ENCODE measurements at regions not wholly inside any gene's neighbourhood (a gene's known extent, or its start where the extent isn't known, plus 50 kb on each side); places are given as distances from the start of the nearest gene placed in this dataset.
"Not testable (repeated sequence)": the region's sequence is repeated elsewhere in the genome, so short reads cannot be mapped to it uniquely, and the experiment has no call there.

DNA sequence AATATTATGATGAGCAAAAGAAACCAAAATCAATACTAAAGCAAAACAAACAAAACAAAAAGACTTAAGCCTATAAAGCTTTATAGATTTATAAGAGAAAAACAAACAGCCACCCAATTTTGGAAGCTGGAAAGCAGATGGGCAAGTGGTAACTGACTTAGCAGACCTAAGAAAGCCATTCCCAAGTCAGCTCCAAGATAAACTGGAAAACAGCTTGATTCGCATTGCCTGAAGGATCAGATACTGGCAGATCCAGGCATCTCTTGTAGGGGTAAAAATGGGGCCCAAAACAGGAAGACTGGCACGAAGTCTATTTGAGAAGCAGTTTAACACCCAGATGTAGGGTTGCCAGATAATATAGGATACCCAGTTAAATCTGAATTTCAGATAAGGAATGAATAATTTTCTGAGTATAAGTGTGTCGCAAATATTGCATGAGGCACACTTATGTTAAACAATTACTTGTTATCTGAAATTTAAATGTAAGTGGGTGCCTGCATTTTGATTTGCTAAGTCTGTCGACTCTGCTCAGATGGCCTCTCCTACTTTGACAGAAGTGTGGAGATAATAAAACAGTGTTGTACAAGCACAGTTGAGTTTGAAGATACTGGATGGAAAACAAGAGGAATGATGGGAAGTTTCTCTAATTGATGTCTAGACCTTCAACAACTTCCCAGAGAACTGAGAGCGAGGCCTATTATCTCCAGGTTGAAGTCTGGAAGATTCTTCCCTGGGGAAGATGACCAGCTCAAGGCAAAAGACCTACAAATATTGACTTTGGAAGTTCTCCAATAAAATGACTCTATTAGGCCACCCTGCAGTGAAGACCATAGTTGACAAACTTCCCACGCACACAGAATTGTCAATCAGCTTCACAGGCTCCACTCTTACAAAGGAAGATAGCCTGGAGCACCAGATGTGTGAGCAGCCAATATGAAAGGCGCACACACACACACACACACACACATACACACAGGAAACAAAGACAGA is 113.4 kb downstream of the FAM50B start:
- DNase-seq, result peak; percentile 53

DNA sequence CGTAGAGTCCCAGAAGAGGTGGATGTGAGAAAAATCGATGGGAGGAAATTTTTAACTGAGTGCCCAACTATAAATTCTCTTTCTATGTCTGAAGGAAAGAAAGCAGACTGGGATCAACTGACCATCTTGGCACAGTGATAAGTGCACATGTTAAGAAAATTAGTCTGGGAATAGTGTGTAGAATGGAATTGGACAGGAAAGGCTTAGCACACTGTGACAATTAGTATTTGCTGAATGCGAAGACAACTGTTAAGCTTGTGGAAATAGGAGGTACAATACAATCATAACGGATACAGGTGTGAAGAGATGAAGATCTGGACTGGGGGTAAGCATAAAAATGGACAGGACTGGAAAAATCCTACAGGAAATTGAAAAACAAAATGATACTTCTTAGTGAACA is 114.3 kb downstream of the FAM50B start:
- no peak for DNase-seq

GRCh38 chr6:3965071-3965718 is 113.7 kb downstream of the FAM217A start:
- no peak for DNase-seq

DNA sequence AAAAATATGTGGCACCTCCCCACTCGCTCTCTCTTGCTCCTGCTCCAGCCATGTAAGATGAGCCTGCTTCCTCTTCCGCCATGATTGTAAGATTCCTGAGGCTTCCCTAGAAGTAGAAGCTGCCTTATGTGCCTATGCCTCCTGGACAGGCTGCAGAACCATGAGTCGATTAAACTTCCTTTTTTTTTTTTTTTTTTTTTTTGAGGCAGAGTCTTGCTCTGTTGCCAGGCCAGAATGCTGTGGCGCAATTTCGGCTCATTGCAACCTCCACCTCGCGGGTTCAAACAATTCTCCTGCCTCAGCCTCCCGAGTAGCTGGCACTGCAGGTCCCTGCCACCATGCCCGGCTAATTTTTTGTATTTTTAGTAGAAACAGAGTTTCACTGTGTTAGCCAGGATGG is 112.5 kb downstream of the FAM217A start:
- no peak for DNase-seq

DNA sequence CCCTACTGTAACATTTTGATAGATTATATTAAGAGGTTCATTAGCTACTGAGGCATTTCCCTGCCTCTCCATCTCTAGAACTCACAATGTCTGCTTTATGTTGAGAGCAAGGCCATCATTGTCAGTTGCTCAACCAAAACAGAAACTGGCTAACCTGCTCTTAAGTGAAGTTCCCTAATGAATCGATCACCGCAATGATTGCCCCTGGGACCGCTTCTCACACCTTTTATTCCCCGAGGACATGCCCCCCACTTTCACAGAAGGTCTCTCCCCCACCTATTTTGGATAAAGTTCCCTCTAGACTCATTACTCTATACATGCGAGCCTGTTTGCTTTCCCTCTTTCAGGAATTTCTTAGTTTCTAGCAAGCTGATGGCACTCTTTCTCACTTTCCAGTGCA is 108.8 kb downstream of the FAM217A start:
- no peak for DNase-seq

DNA sequence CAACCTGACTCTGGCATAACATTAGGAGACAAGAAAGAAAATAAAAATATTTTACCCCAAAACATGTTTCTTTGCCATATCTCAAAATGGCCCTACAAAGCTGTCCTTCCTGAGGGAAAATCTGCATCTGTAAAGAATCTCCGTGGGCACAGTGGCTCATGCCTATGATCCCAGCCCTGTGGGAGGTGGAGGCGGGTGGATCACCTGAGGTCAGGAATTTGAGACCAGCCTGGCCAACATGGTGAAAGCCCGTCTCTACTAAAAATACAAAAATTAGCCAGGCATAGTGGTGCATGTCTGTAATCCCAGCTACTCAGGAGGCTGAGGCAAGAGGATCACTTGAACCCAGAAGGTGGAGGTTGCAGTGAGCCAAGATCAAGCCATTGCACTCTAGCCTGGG is 105.8 kb downstream of the FAM217A start:
- not testable (repeated sequence) for DNase-seq

GRCh38 chr6:3977875-3978711 is 100.8 kb downstream of the FAM217A start:
- DNase-seq, result peak; percentile 54

- not testable (repeated sequence) for DNase-seq
Measured at GRCh38 chr6:3978966-3979365, 100.0 kb downstream of the FAM217A start.

DNA sequence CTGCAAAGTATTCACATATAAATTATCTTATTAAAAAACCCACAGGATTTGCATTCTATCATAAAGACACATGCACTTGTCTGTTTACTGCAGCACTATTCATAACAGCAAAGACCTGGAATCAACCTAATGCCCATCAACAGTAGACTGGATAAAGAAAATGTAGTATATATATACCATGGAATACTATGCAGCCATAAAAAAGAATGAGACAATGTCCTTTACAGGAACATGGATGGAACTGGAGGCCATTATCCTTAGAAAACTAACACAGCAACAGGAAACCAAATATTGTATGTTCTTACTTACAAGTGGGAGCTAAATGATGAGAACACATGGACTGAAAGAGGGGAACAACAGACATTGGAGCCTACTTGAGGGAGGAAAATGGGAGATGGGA is 97.0 kb downstream of the FAM217A start:
- no peak for DNase-seq

- DNase-seq, result no peak
Measured at GRCh38 chr6:3983778-3984177, 95.2 kb downstream of the FAM217A start.

DNA sequence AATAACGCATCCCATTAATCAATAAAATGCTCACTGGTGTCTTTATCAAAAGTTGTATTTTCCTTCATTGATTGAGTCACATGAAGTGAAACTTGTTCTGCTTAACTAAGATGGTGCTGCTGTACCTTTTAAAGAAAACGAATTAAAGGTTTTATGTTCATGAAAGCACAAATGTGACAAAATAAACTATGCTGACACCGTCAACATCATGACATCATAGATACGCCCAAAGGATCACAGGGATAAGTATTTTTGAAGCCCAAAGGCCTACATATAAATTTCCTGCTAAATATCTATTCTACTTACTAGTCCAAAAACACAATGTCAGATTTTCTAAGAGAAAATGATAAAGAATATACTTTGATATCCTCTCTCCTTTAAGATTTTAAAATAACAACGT is 94.4 kb downstream of the FAM217A start:
- DNase-seq, result no peak

DNA sequence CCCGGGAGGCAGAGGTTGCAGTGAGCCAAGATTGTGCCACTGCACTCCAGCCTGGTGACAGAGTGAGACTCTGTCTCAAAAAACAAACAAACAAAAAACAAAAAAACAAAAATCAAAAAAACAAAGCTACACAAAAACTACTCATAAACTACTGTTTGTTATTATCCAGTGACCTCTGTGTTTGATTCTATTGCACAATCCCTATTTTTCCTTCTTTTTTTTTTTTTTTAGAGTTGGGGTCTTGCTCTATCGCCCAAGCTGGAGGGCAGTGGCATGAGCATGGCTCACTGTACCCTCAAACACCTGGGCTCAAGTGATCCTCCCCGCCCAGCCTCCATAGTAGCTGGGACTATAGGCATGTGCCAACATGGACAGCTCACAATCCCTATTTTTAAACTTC is 92.7 kb downstream of the FAM217A start:
- no peak for DNase-seq

- DNase-seq, result no peak
Measured at GRCh38 chr6:3987053-3987452, 91.9 kb downstream of the FAM217A start.

DNA sequence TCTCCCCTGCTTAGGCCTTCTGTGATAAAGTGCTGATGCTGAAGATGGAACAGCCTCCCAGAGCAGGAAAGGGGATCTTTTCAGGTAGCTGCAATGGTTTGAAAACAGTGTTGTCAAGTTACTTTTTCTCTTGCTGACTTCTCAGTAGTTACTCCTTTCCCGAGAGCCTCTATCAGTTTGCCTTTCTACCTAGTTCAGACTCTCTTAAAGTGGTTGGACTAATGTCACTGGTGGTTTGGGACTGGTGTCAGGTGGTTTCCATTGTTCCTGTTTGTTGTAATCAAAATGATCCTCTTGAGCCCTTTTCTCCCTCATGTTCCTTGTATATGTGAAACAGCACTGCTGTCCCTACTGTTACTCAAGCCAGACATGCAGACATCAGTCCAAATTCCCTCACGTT is 91.4 kb downstream of the FAM217A start:
- DNase-seq, result no peak

DNA sequence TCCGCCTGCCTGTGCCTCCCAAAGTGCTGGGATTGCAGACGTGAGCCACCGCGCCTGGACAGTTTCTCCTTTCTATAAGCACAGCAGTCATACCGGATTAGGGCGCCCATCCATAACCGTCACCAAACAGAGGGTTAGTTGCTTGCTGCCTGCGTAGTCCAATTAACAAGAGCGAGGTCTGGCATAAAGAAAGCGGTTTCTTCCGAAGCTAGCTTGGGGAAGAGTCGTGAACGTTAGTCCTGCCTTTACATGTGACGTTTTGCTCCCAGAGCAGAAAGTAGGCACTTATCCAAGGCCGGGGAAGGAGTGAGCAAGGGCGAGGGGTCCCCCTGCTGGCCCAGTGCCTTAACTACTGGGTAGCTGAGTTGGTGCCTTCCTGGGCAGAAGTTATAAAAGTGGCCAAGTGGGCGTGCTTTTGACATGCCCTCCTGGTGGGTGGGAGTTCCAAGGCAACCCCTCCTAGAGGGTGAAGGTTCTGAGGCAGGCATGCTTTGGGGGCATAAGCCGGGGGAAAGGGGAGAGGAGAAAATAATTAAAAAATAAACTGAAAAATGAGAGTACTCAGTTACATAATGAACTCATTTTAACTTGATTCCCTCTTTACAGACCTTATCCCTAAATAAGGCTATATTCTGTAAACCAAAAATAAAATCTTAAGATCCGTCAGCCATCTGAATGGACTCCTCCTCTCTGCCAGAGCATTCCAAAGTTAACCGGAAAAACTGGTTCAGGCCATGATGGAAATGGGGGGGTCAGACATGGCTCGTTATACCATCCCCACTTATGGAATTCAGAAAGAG is 88.0 kb downstream of the FAM217A start:
- peak; percentile 91 for DNase-seq

DNA sequence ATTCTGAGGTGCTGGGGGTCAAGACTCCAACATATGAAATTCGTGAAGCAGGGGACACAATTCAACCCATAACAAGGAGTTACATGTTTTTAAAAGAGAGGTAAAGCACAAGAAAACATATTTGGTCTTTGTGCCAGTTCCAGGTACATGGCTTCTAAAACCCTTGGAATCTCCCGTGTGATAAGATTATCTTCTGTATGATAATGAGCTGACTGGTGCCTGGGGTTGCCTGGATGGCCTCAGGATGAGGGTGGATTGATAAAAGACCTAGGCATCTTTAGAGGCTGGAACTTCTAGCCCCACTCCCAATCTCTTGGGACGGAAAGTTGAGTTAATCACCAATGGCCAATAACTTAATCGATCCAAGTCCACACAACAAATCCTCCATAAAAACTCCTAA is 87.0 kb downstream of the FAM217A start:
- DNase-seq, result no peak

DNA sequence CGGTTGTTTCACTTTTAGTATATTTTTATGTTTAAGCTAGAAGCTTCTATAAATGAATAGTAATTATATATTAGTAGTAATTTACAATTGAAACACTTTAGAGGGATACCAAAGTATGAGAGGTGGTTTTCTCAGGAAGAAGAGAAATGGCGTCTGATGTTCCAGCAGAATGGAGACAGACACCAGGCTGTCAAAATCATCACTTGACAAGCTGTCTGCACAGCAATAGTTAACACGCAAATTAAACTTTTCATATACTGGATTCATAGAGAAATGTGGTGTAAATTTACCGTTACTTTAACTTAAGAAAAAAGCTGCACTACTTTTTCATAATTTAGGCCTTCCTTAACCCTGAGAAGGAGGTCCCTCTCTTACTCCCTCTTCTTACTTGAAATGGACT is 82.6 kb downstream of the FAM217A start:
- DNase-seq, result no peak

GRCh38 chr6:3997177-3997770 is 81.7 kb downstream of the FAM217A start:
- DNase-seq, result no peak

GRCh38 chr6:3999800-4000661 is 78.9 kb downstream of the FAM217A start:
- DNase-seq, result no peak

GRCh38 chr6:4004249-4004648 is 74.7 kb downstream of the FAM217A start:
- no peak for DNase-seq

Data from DMS53 (cell line).